ENCODE measurements at regions not wholly inside any gene's neighbourhood (a gene's known extent, or its start where the extent isn't known, plus 50 kb on each side); places are given as distances from the start of the nearest gene placed in this dataset.

DNA sequence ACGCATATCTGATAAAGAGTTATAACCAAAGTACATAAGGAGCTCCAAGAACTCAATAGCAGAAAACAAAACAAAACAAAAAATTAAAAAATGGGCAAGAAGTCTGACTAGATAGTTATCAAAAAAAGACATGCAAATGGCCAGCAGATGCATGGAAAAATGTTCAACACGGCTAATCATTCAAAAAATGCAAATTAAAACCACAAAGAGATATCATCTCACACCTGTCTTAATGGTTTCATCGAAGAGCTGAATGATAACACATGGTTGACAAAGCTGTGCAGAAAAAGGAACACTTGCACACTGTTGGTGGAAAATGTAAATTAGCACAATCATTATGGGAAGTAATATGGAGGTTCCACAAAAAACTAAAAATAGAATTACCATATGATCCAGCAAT lies 751.3 kb upstream of the POU3F3 start:
- no peak for DNase-seq (ENCODE audit: unreplicated experiment)
- intact Hi-C loops (cut with micrococcal nuclease) = no loop called here
- CTCF ChIA-PET = no interaction called here
- TF ChIP-seq, protein P1, sequence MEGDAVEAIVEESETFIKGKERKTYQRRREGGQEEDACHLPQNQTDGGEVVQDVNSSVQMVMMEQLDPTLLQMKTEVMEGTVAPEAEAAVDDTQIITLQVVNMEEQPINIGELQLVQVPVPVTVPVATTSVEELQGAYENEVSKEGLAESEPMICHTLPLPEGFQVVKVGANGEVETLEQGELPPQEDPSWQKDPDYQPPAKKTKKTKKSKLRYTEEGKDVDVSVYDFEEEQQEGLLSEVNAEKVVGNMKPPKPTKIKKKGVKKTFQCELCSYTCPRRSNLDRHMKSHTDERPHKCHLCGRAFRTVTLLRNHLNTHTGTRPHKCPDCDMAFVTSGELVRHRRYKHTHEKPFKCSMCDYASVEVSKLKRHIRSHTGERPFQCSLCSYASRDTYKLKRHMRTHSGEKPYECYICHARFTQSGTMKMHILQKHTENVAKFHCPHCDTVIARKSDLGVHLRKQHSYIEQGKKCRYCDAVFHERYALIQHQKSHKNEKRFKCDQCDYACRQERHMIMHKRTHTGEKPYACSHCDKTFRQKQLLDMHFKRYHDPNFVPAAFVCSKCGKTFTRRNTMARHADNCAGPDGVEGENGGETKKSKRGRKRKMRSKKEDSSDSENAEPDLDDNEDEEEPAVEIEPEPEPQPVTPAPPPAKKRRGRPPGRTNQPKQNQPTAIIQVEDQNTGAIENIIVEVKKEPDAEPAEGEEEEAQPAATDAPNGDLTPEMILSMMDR (IDR thresholded peaks at IDR 0.05; ENCODE audit: unreplicated experiment) = no peak
- POLR2A ChIA-PET = no interaction called here
- Mint-ChIP-seq H3K9me3 (ENCODE audit: unreplicated experiment) (no peaks in the 10 kb centered on the region), H3K4me3 (ENCODE audit: unreplicated experiment) (no peak overlapping the region), H3K4me1 (ENCODE audit: insufficient read depth, unreplicated experiment) (no peaks in the 10 kb centered on the region), H3K36me3 (ENCODE audit: insufficient read depth, unreplicated experiment) (peaks cover 6% of the 10 kb centered on the region), H3K27ac (ENCODE audit: low read depth, unreplicated experiment) (no peak overlapping the region), H3K27me3 (ENCODE audit: insufficient read depth, unreplicated experiment) (peaks cover 50% of the 10 kb centered on the region)
- BruUV-seq (replicated peaks) = no TSS peak

DNA sequence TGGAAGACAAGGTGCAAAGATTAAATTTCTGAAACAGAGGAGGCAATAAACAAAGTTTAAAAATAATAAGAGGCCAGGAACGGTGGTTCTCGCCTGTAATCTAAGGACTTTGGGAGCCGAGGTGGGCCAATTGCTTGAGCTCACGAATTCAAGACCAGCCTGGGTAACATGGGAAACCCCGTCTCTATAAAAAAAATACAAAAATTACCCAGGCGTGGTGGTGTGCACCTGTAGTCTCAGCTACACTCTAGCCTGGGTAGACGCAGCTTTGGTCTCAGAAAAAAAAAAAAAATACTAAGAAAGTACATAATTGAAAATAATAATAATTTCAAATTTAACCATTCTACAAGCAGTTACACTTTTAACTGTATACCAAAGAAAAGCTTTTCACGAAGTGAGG lies 744.6 kb upstream of the POU3F3 start:
- intact Hi-C loops (cut with micrococcal nuclease) = no loop called here

DNA sequence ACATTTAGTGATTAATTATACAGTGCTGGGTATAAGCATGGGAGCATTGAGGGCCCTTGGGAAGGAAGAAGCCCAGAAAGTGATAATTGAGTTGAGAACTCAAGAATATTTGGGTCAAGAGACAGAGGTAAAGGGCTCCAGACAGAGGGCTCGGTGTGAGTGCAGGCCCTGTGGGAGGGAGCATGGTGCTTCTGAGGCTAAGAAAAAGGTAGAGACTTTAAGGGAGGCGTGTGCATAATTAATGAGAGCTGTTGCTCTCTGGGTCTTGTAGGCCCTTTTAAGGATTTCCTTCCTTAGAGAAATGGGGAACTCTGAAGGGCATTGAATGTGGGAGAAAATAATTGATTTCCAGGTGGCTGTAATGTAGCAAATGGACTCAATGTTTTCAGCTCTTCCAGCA lies 735.0 kb upstream of the POU3F3 start:
- TF ChIP-seq, protein P1 (IDR thresholded peaks at IDR 0.05; ENCODE audit: unreplicated experiment) = no peak
- Mint-ChIP-seq H3K4me3 (ENCODE audit: unreplicated experiment) (no peak overlapping the region), H3K9me3 (ENCODE audit: unreplicated experiment) (no peaks in the 10 kb centered on the region), H3K36me3 (ENCODE audit: insufficient read depth, unreplicated experiment) (no peaks in the 10 kb centered on the region), H3K27ac (ENCODE audit: low read depth, unreplicated experiment) (no peak overlapping the region), H3K4me1 (ENCODE audit: insufficient read depth, unreplicated experiment) (no peaks in the 10 kb centered on the region), H3K27me3 (ENCODE audit: insufficient read depth, unreplicated experiment) (peaks cover 89% of the 10 kb centered on the region)
- POLR2A ChIA-PET = no interaction called here
- DNase-seq (ENCODE audit: unreplicated experiment) = no peak
- intact Hi-C loops (cut with micrococcal nuclease) = no loop called here
- no TSS peak for BruUV-seq (replicated peaks)
- CTCF ChIA-PET = no interaction called here

More for the DNA sequence above, 744.6 kb upstream of the POU3F3 start:
- no peak for DNase-seq (ENCODE audit: unreplicated experiment)
- H3K36me3 Mint-ChIP-seq (ENCODE audit: insufficient read depth, unreplicated experiment) = no peaks in the 10 kb centered on the region
- peaks cover 73% of the 10 kb centered on the region for H3K27me3 Mint-ChIP-seq (ENCODE audit: insufficient read depth, unreplicated experiment)
- ChIA-PET CTCF (no interaction called here), POLR2A (no interaction called here)
- no peak overlapping the region for H3K27ac Mint-ChIP-seq (ENCODE audit: low read depth, unreplicated experiment)
- TF ChIP-seq, protein P1 (IDR thresholded peaks at IDR 0.05; ENCODE audit: unreplicated experiment) = no peak
- no TSS peak for BruUV-seq (replicated peaks)
- no peaks in the 10 kb centered on the region for H3K4me1 Mint-ChIP-seq (ENCODE audit: insufficient read depth, unreplicated experiment)
- no peak overlapping the region for H3K4me3 Mint-ChIP-seq (ENCODE audit: unreplicated experiment)
- H3K9me3 Mint-ChIP-seq (ENCODE audit: unreplicated experiment) = no peaks in the 10 kb centered on the region

DNA sequence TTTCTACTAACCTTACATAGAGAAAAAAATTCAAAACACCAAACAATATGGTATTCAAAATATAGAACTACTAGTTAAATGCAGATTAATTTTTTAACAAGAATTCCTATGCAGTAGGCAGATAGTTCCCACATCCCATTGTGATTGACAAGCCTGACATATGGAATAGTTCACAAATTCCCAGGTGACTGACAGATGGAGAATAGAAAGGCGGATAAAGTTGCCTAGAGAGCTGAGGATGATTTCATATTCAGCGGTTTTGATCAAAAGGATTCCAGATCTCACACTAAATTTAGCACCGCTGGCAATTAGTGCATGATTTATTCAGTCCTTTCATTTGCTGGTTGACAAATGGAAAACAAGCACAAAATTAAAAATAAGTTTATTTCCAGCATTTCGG lies 733.7 kb upstream of the POU3F3 start:
- H3K27me3 Mint-ChIP-seq (ENCODE audit: insufficient read depth, unreplicated experiment) = peaks cover 97% of the 10 kb centered on the region
- no peaks in the 10 kb centered on the region for H3K4me1 Mint-ChIP-seq (ENCODE audit: insufficient read depth, unreplicated experiment)
- H3K9me3 Mint-ChIP-seq (ENCODE audit: unreplicated experiment) = no peaks in the 10 kb centered on the region
- H3K4me3 Mint-ChIP-seq (ENCODE audit: unreplicated experiment) = no peak overlapping the region
- BruUV-seq (replicated peaks) = no TSS peak
- ChIA-PET POLR2A (no interaction called here), CTCF (interaction anchor here (1.0 kb wide), 1 partner anchor 24 kb away, joined by 3 read pairs; no protein-coding TSS in a partner anchor)
- no peak for DNase-seq (ENCODE audit: unreplicated experiment)
- TF ChIP-seq, protein P1 (IDR thresholded peaks at IDR 0.05; ENCODE audit: unreplicated experiment) = no peak
- no peak overlapping the region for H3K27ac Mint-ChIP-seq (ENCODE audit: low read depth, unreplicated experiment)
- no peaks in the 10 kb centered on the region for H3K36me3 Mint-ChIP-seq (ENCODE audit: insufficient read depth, unreplicated experiment)
- intact Hi-C loops (cut with micrococcal nuclease) = no loop called here
